ENCODE measurements at regions not wholly inside any gene's neighbourhood (a gene's known extent, or its start where the extent isn't known, plus 50 kb on each side); places are given as distances from the start of the nearest gene placed in this dataset.

- TF ChIP-seq CTCF (IDR thresholded peaks at IDR 0.05), result no peak
- TF ChIP-seq POLR2A (IDR thresholded peaks at IDR 0.05), result no peak
Observed at GRCh38 chr10:83214136-83214535, 925.2 kb upstream of the GHITM start.

All from thyroid gland (tissue), 4 donors.